Loucy (cell line): ENCODE measurements at regions not wholly inside any gene's neighbourhood (a gene's known extent, or its start where the extent isn't known, plus 50 kb on each side); places are given as distances from the start of the nearest gene placed in this dataset.

Source experiments
- H2AFZ ChIP-seq: fragments of 200-600 bp; sonication (generic); 2 replicates; pipeline ENCODE4 v1.6.0; 2016; ENCODE audit warnings: antibody characterized with exemption, mild to moderate bottlenecking, low read length, moderate library complexity
- H3F3A ChIP-seq: fragments of 200-600 bp; 2 replicates; pipeline ENCODE4 v1.6.0; 2016; ENCODE audit warnings: antibody characterized with exemption, low read depth, mild to moderate bottlenecking
- H3K27me3 ChIP-seq: fragments of 200-600 bp; sonication (generic); 2 replicates; pipeline ENCODE4 v1.6.1; 2014; ENCODE audit warnings: low read length, mild to moderate bottlenecking; ENCODE audit not compliant: insufficient read depth, poor library complexity, severe bottlenecking
- H3K36me3 ChIP-seq: fragments of 200-600 bp; sonication (generic); 2 replicates; pipeline ENCODE4 v1.6.1; 2016; ENCODE audit warnings: low read length; ENCODE audit not compliant: insufficient read depth
- H3K4me1 ChIP-seq: fragments of 200-600 bp; sonication (generic); 2 replicates; pipeline ENCODE4 v1.5.1; 2014; ENCODE audit warnings: low read length, mild to moderate bottlenecking; ENCODE audit not compliant: insufficient read depth, poor library complexity, severe bottlenecking
- H3K4me2 ChIP-seq: fragments of 200-600 bp; sonication (generic); 2 replicates; pipeline ENCODE4 v1.6.0; 2014; ENCODE audit warnings: antibody characterized with exemption, low read length, low read depth, mild to moderate bottlenecking; ENCODE audit not compliant: poor library complexity, severe bottlenecking
- H3K4me3 ChIP-seq: fragments of 200-600 bp; sonication (generic); 2 replicates; pipeline ENCODE4 v1.5.1; 2014; ENCODE audit warnings: low read length, mild to moderate bottlenecking, mixed read lengths; ENCODE audit not compliant: poor library complexity, severe bottlenecking
- H3K79me2 ChIP-seq: fragments of 200-600 bp; sonication (generic); 2 replicates; pipeline ENCODE4 v1.6.1; 2014; ENCODE audit warnings: low read length; ENCODE audit not compliant: insufficient read depth
- H3K9ac ChIP-seq: fragments of 200-600 bp; sonication (generic); 2 replicates; pipeline ENCODE4 v1.6.0; 2014; ENCODE audit warnings: mild to moderate bottlenecking, low read depth, low read length, moderate library complexity; ENCODE audit not compliant: poor library complexity, severe bottlenecking
- H3K9me2 ChIP-seq: fragments of 200-600 bp; sonication (generic); replicated peaks from 2 replicates; pipeline ENCODE4 v1.6.1; 2016; ENCODE audit warnings: low read depth, low read length, mixed read lengths
- H3K9me3 ChIP-seq: fragments of 200-600 bp; sonication (generic); 2 replicates; pipeline ENCODE4 v1.6.1; 2014; ENCODE audit warnings: mild to moderate bottlenecking, antibody characterized with exemption, low read length, low read depth; ENCODE audit not compliant: insufficient read depth
- H4K20me1 ChIP-seq: fragments of 200-600 bp; sonication (generic); 2 replicates; pipeline ENCODE4 v1.6.0; 2014; ENCODE audit warnings: antibody characterized with exemption, low read length, mild to moderate bottlenecking; ENCODE audit not compliant: insufficient read depth, poor library complexity, severe bottlenecking
- CTCF ChIP-seq: fragments of 200-600 bp; sonication (generic); conservative IDR thresholded peaks from 2 replicates; pipeline ENCODE4 v1.5.1; 2014; ENCODE audit warnings: mild to moderate bottlenecking, antibody characterized with exemption, low read length
- EZH2phosphoT487 ChIP-seq: fragments of 200-600 bp; IDR thresholded peaks from 2 replicates; pipeline ENCODE4 v1.6.1; 2018; ENCODE audit warnings: antibody characterized with exemption, mild to moderate bottlenecking, moderate library complexity, borderline replicate concordance

- Histone ChIP-seq H2AFZ (no peak overlapping the region), H3K79me2 (no peaks in the 10 kb centered on the region), H3K4me1 (no peaks in the 10 kb centered on the region), H3K9me2 (no peaks in the 10 kb centered on the region), H3K9ac (no peak overlapping the region), H3K27me3 (no peaks in the 10 kb centered on the region), H4K20me1 (no peaks in the 10 kb centered on the region), H3K9me3 (no peaks in the 10 kb centered on the region), H3F3A (no peaks in the 10 kb centered on the region), H3K36me3 (no peaks in the 10 kb centered on the region), H3K4me3 (no peak overlapping the region), H3K4me2 (no peak overlapping the region)
- TF ChIP-seq CTCF, result no peak
- no peak for TF ChIP-seq EZH2phosphoT487
Observed at GRCh38 chr11:103604310-103604709, 432.1 kb upstream of the DDI1 start.

- Histone ChIP-seq H3K79me2 (no peaks in the 10 kb centered on the region), H3K4me1 (no peaks in the 10 kb centered on the region), H3K4me2 (no peak overlapping the region), H3K9me3 (no peaks in the 10 kb centered on the region), H3K27me3 (no peaks in the 10 kb centered on the region), H2AFZ (no peak overlapping the region), H3K36me3 (no peaks in the 10 kb centered on the region), H3K4me3 (no peak overlapping the region), H3K9ac (no peak overlapping the region), H3F3A (no peaks in the 10 kb centered on the region), H4K20me1 (no peaks in the 10 kb centered on the region), H3K9me2 (no peaks in the 10 kb centered on the region)
- TF ChIP-seq EZH2phosphoT487 (no peak), CTCF (no peak)
Observed at GRCh38 chr11:103608566-103608965, 427.9 kb upstream of the DDI1 start.

DNA sequence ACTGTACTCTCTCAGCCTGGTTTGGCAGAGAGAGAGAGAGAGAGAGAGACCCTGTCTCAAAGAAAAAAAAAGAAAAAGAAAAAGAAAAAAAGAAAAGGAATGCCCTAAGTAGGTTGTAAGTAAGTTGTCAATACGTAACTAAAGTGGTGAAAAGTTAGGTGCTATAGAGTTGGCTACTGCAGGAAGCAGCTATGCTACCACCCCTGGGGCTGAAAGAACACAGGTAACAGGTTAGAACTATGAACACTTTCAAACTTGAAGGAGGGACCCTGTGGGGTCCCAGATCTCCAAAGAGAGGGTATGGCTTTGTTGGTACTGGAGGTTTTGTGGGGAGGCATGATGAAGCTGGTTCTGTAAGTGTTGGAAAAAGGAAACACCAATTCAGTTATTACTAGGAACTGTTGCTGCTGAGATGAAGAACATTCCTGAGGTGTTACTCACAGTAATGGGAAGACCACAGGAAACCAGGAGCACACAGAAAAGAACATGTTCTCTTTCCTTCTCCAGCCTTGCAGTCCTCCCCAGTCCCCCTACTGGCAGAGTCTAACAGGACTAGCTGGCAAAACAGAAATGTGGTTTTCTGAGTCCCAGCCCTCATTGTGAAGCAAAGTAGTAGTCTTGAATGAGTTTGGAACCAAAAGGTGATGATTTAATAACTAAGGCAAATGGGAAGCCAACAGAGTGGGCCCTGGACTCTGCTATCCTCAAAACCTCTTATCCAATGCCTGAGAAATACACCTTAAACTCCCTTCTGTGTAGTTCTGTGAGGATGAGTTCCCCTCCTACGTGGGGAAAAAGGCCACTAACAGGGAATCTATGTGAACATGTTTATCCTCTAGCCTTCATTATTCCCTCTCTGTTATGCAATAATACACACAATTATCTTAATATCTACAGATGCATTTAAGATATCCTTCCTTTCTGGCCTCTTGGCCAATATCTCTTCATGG, 427.0 kb upstream of the DDI1 start:
- Histone ChIP-seq H3K79me2 (no peaks in the 10 kb centered on the region), H3K27me3 (no peaks in the 10 kb centered on the region), H3F3A (no peaks in the 10 kb centered on the region), H2AFZ (no peak overlapping the region), H3K4me2 (no peak overlapping the region), H3K9ac (no peak overlapping the region), H4K20me1 (no peaks in the 10 kb centered on the region), H3K9me3 (no peaks in the 10 kb centered on the region), H3K4me1 (no peaks in the 10 kb centered on the region), H3K4me3 (no peak overlapping the region), H3K36me3 (no peaks in the 10 kb centered on the region), H3K9me2 (no peaks in the 10 kb centered on the region)
- TF ChIP-seq CTCF (peak; percentile 49), EZH2phosphoT487 (no peak)
